ENCODE measurements at regions not wholly inside any gene's neighbourhood (a gene's known extent, or its start where the extent isn't known, plus 50 kb on each side); places are given as distances from the start of the nearest gene placed in this dataset.

DNA sequence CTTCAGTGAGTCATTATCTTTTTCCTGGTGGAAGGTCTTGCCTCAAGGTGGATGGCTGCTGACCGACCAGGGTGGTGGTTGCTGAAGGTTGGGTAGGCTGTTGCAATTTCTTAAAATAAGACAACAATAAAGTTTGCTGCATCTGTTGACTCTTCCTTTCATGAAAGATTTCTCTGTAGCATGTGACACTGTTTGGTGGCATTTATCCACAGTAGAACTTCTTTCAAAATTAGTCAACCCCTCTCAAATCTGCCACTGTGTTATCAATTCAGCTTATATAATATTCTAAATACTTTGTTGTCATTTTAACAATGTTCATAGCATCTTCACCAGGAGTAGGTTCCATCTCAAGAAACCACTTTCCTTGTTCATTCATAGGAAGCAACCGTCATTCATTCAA lies 66.8 kb upstream of the ATXN1 start:
- TF ChIP-seq, protein P1, sequence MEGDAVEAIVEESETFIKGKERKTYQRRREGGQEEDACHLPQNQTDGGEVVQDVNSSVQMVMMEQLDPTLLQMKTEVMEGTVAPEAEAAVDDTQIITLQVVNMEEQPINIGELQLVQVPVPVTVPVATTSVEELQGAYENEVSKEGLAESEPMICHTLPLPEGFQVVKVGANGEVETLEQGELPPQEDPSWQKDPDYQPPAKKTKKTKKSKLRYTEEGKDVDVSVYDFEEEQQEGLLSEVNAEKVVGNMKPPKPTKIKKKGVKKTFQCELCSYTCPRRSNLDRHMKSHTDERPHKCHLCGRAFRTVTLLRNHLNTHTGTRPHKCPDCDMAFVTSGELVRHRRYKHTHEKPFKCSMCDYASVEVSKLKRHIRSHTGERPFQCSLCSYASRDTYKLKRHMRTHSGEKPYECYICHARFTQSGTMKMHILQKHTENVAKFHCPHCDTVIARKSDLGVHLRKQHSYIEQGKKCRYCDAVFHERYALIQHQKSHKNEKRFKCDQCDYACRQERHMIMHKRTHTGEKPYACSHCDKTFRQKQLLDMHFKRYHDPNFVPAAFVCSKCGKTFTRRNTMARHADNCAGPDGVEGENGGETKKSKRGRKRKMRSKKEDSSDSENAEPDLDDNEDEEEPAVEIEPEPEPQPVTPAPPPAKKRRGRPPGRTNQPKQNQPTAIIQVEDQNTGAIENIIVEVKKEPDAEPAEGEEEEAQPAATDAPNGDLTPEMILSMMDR (conservative IDR thresholded peaks at IDR 0.05; ENCODE audit: low read length) = no peak
- TF ChIP-seq EZH2phosphoT487 (IDR thresholded peaks at IDR 0.05; ENCODE audit: borderline replicate concordance, low read depth, low read length) = no peak
